ENCODE measurements at regions not wholly inside any gene's neighbourhood (a gene's known extent, or its start where the extent isn't known, plus 50 kb on each side); places are given as distances from the start of the nearest gene placed in this dataset.

- TF ChIP-seq ETV5 (CRISPR knock-in tag; IDR thresholded peaks at IDR 0.05; ENCODE audit: borderline replicate concordance) (peak; percentile 24; the same call in 1 of the 2 replicates), CSRNP2 (CRISPR knock-in tag; conservative IDR thresholded peaks at IDR 0.05; ENCODE audit: low read depth) (no peak), HNRNPUL1 (IDR thresholded peaks at IDR 0.05; ENCODE audit: low read depth, low read length) (no peak), ZSCAN20 (CRISPR knock-in tag; IDR thresholded peaks at IDR 0.05; ENCODE audit: borderline replicate concordance) (no peak), ZBTB26 (CRISPR knock-in tag; IDR thresholded peaks at IDR 0.05; ENCODE audit: borderline replicate concordance) (no peak), TFDP1 (CRISPR knock-in tag; IDR thresholded peaks at IDR 0.05; ENCODE audit: borderline replicate concordance) (no peak), HNF1A (IDR thresholded peaks at IDR 0.05; ENCODE audit: low read depth) (peak; percentile 78), HNF1A (CRISPR knock-in tag; IDR thresholded peaks at IDR 0.05; ENCODE audit: borderline replicate concordance) (no peak), ZNF180 (CRISPR knock-in tag; IDR thresholded peaks at IDR 0.05; ENCODE audit: borderline replicate concordance, low read depth) (no peak), CC2D1A (CRISPR knock-in tag; IDR thresholded peaks at IDR 0.05) (no peak), ZNF138 (CRISPR knock-in tag; IDR thresholded peaks at IDR 0.05; ENCODE audit: low read depth) (no peak), ZNF143 (CRISPR knock-in tag; IDR thresholded peaks at IDR 0.05) (no peak), ZKSCAN5 (CRISPR knock-in tag; IDR thresholded peaks at IDR 0.05) (no peak), MAFG (CRISPR knock-in tag; IDR thresholded peaks at IDR 0.05) (no peak), ZNF503 (CRISPR knock-in tag; IDR thresholded peaks at IDR 0.05) (no peak), POLR2AphosphoS2 (IDR thresholded peaks at IDR 0.05; ENCODE audit: low read depth, low read length) (no peak), HNF1B (CRISPR knock-in tag; IDR thresholded peaks at IDR 0.05) (peak; percentile 93), FOXA3 (CRISPR knock-in tag; IDR thresholded peaks at IDR 0.05) (peak; percentile 51; the same call in 1 of the 2 replicates), FOSL2 (CRISPR knock-in tag; IDR thresholded peaks at IDR 0.05) (no peak)
These were observed 143.5 kb upstream of the BMP2 start (continued) for GRCh38 chr20:6623989-6624388.
